ENCODE measurements at regions not wholly inside any gene's neighbourhood (a gene's known extent, or its start where the extent isn't known, plus 50 kb on each side); places are given as distances from the start of the nearest gene placed in this dataset.

DNA sequence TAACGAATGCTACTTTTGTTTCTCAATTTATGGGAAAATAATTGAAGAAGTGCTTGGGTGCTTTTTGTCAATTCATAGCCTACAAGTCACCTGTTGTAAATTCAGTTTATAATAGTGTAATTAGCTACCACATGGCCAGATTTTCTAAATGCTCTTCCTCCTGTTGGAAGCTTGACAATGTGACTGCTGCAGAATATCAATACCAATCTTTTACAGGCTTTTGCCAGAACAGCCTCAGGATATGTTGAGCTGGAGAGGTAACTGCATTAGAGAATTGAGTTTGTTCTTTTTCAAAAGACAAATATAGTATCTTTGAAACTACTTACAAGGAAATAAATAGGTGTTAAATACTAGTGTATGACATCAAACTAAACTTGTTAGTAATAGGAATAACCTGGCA is 277.8 kb downstream of the POU4F1 start:
- no peak for DNase-seq

DNA sequence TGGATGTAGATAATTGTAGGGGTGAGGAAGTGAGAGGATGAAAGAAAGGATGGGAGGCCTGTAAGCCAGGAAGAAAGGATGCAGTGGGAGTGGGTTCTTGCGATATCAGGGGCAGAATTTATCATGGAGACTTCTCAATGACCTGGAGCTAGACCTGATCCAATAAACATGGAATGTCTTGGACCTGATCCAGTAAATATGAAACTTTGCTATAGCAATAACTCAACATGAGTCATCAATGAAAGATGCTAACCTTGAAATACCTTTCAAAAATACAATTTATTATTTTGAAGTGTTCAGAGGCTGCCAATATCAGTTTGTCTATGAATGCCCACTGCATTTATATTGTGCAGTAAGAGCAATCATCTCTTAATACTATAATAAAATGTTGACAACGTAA is 279.5 kb downstream of the POU4F1 start:
- DNase-seq, result no peak

GRCh38 chr13:78323040-78323439 is 280.3 kb downstream of the POU4F1 start:
- DNase-seq, result no peak

GRCh38 chr13:78319101-78319627 is 284.2 kb downstream of the POU4F1 start:
- DNase-seq, result no peak

DNA sequence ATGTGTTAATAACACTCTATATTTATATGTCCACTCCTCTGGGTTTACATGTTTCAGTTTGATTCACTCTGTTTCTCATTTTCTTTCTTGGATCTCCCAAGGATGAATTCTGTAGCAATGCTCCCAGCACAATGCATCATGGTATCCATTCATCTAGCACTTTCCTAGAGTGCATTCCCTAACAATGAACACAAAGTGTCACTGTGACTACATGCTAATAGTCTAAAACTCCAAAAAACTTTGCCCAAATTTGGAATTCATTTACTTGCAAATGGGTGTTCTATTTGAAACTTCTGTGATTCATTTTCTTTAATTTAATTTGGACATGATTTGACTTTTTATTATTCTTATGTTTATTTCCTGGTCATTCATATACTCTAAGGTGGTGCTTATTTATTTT is 286.3 kb downstream of the POU4F1 start:
- no peak for DNase-seq

GRCh38 chr13:78309497-78310180 is 293.7 kb downstream of the POU4F1 start:
- DNase-seq, result no peak

GRCh38 chr13:78306519-78307206 is 296.7 kb downstream of the POU4F1 start:
- no peak for DNase-seq

- no peak for DNase-seq
These were observed 298.2 kb downstream of the POU4F1 start for GRCh38 chr13:78305171-78305570.

DNA sequence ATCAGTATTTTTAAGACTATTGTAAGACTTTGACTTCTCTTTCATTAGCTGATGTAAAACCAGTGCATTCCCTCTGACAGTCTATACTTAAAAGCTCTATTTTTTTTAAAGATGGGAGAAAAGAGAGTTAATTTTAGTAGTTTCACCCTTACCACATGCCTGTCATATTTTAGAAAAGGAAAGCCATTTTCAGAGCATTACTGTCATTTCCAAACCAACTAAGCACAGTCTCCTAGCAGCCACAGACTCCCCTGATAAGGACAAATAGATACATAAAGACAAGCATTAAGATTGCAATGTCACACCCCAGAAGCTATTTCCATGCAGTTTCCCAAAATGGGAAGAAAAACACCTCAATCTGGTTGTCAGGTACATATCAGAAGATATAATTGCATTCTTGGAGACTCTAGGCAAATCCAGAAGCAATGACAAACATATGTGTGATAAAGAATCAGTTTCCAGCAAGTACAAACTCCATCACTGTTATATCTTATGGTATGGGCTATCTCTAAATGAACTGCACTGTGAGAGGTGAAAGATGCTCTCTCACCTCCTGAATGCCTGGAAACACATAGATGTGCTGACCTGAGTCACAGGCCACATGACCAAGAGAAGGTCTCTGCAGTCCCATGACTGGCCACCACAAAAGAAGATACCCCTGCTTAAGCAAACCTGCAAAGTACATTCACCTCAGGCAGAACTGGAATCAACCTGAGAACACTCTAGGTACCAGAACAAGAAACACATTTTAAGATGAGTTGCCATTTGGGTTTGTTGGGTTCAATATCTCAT is 303.3 kb downstream of the POU4F1 start:
- no peak for DNase-seq

GRCh38 chr13:78298657-78299056 is 304.7 kb downstream of the POU4F1 start:
- no peak for DNase-seq

DNA sequence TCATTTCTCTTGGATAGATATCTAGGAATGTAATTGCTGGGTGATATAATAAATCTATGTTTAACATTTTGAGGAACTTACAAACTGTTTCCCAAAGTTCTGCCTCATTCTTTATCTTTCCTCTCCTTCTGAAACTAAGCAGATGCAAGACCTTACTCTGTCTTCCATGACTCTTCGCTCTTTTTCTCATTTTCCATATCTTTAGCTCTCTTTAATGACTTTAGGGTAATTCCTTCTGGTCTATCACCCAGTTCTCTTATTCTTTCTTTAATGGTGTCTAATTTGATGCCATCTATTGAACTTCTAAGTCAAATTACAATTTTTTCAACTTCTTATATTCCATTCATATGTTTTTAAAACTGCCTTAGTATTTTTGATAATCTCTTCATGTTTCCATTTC is 316.6 kb downstream of the POU4F1 start:
- no peak for DNase-seq

DNA sequence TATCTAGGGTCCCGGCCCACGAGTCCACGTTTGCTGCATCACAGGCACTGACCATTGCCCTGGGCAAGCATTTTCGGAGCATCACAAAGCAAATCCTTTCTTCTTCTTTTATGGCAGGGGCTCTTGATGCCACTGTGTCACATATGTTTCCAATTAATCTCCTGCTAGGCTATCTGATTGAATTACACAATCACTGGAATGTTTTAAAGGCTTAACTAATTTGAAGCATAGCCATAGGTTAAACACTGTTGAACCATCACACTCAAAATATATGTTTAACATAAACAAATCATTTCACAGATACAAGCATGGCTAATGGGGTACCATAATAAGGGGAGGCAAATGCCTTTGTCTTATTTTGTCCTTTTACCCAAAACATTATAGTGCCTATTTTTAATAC is 338.3 kb downstream of the POU4F1 start:
- DNase-seq, result no peak

DNA sequence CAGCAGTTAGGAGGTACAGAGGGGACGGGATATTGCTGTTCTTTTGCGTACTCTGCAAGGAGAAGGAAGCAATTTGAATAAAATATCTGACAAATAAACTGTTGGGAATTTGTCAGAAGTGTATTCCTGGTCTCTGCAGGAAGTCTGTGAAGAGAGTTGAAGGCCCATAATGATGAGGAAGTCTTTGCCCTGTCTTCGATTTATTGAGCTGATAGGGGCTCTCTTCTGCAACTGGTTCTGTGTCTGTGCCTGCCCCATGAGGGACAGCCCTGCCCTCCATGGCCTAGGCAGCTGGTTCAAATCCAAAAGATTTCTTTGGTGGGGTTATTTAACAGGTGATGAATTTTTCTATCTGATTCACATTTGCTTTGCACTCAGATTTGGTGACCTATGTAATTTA is 339.7 kb upstream of the EDNRB start:
- no peak for DNase-seq

- DNase-seq, result no peak
These were observed 337.9 kb upstream of the EDNRB start for GRCh38 chr13:78256484-78256883.

GRCh38 chr13:78254113-78254512 is 335.5 kb upstream of the EDNRB start:
- DNase-seq, result no peak

- no peak for DNase-seq
These were observed 328.7 kb upstream of the EDNRB start for GRCh38 chr13:78247362-78247761.

DNA sequence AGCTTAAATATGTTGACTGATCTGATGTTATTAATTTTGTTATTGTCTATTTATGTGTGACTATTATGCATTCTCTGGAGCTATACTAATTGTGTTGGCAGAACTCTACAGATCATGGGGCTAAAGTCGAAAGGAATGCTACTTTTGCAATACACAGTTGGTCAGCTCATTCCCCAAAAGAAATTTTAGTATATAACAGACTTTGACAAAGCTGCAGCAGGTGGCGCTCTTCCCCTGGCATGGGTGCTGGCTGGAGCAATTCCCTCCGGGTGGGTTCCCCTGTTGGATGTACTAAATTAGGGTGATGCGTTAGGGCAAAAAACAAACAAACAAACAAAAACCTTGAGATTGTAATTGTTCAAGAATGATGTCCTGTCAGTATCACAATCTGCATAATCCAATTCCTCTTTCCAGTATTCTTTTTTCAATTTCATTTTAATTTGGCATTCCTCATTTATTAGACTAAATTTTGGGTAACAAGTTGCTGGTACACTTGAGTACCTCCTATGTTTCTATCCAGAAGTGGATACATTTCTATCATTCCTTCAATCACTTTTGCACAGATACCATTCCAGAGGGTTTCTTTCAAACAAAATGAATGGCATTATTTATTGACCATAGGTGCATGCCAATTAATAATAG is 322.8 kb upstream of the EDNRB start:
- peak; percentile 12 to 39 for DNase-seq

- no peak for DNase-seq
These were observed 321.1 kb upstream of the EDNRB start for GRCh38 chr13:78239714-78240113.

DNA sequence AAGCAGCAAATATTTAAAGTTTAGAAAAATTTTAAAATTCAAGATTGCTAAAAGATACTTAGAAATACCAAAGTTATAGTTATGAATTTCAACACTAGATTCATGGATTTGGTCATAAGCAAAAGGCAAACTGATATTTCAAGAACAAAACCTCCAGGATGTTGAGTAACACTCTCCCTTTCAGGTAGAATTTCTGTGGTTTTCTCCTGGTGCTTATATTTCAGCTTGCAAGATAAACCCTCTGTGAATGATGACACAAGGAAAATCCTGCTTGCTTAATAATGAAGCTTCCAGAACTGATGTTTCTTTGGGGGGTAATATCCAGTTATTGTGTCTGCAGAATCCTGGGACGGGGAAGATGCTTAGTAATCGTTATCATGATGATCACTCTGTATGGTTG is 320.3 kb upstream of the EDNRB start:
- no peak for DNase-seq

DNA sequence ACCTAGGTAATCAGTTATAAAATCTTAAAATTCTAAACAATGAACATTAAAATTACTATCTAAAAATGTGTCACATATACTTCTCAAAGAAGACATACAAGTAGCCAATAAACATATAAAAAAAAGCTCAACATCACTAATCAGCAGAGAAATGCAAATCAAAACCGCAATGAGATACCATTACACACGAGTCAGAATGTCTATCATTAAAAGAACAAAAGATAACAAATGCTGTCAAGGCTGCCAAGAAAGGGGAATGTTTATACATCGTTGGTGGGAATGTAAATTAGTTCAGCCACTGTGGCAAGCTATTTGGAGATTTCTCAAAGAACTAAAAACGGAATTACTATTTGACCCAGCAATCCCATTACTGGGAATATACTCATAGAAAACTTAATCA is 310.3 kb upstream of the EDNRB start:
- DNase-seq, result no peak

GRCh38 chr13:78228211-78228610 is 309.6 kb upstream of the EDNRB start:
- no peak for DNase-seq

DNA sequence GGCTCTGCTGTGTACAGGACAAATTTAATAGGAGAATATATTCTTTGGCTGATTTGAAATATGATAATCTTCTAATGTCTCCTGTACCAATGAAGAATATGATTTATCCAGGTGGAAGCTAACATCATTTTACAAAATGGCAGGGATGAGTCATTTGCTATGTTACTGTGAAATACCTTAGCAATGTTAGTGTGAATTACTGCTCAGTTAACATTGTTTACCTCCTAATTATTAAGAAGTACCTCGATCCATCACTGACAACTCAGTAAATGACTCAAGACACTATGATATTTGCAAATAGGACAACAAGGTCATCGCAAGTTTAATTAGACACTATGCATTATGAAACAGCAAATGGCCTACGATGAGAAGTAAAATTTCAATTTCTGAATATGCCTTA is 309.1 kb upstream of the EDNRB start:
- DNase-seq, result no peak

DNA sequence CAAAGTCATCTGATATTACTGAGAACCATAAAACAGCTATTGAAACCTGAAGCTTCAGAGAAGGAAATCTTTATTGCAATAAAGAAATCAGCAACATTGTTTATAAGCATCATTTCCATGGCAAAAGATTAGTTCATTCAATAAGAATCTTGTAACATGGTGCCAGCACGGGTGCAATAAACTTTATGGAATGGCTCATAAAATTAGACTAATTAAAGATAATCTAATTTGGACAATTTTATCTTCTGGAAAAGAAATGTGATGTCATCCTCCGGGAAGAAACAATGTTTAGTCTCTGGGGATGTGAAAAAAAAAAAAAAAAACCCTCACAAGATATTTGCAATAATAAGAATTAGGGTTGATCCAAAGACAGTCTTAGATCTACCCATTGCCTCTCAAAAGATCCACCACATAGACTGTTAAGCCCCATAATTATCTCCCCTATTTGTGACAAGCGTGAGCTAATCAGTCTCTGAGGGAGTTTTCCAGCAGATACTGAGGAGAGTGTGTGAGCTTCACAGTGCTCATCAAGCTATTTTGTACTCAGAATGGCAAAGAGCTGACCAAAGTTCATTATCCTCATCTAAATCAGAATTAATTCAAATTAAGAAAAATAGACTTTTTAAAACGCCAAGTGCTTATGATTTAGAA is 297.0 kb upstream of the EDNRB start:
- peak in 1 of 2 experiments; percentile 51 for DNase-seq
